Liver (tissue), 8 donors: ENCODE measurements at regions not wholly inside any gene's neighbourhood (a gene's known extent, or its start where the extent isn't known, plus 50 kb on each side); places are given as distances from the start of the nearest gene placed in this dataset.

Source experiments
- DNase-seq: peaks from one replicate; pipeline ENCODE4 v3.0.0-alpha.2; 2017; ENCODE audit warnings: low spot score
- H3K27ac ChIP-seq, 2 donors: one replicate each; pipeline ENCODE4 v1.7.0; 2013; ENCODE audit warnings: inconsistent platforms in 2 of 2, low read length in 2 of 2, control low read depth in 1 of 2, low read depth in 1 of 2, mild to moderate bottlenecking in 1 of 2
- H3K27me3 ChIP-seq, 4 donors: one replicate each; pipeline versions ENCODE4 v1.6.1 to v1.7.0; 2013; ENCODE audit warnings: low read length in 3 of 4, inconsistent platforms in 1 of 4, mild to moderate bottlenecking in 1 of 4, moderate library complexity in 1 of 4; ENCODE audit not compliant: control insufficient read depth in 4 of 4, insufficient read depth in 4 of 4
- H3K36me3 ChIP-seq, 4 donors: one replicate each; pipeline versions ENCODE4 v1.6.1 to v1.7.0; 2013; ENCODE audit warnings: low read length in 3 of 4, mild to moderate bottlenecking in 3 of 4, low read depth in 1 of 4, moderate library complexity in 1 of 4; ENCODE audit not compliant: control insufficient read depth in 4 of 4, insufficient read depth in 3 of 4
- H3K4me1 ChIP-seq, 4 donors: one replicate each; pipeline versions ENCODE4 v1.6.1 to v1.7.0; 2013; ENCODE audit warnings: low read length in 3 of 4, mild to moderate bottlenecking in 3 of 4, moderate library complexity in 1 of 4; ENCODE audit not compliant: control insufficient read depth in 4 of 4, insufficient read depth in 4 of 4
- H3K4me3 ChIP-seq, 3 donors: one replicate each; pipeline versions ENCODE4 v1.6.1 to v1.7.0; 2013; ENCODE audit warnings: low read length in 3 of 3, control low read depth in 1 of 3, low read depth in 1 of 3, mild to moderate bottlenecking in 1 of 3
- H3K9ac ChIP-seq, 2 donors: one replicate each; pipeline ENCODE4 v1.7.0; 2013; ENCODE audit warnings: low read length in 2 of 2, mild to moderate bottlenecking in 2 of 2, moderate library complexity in 2 of 2, control low read depth in 1 of 2, low read depth in 1 of 2
- H3K9me3 ChIP-seq, 4 donors: one replicate each; pipeline versions ENCODE4 v1.6.1 to v1.7.0; 2013; ENCODE audit warnings: low read length in 3 of 4; ENCODE audit not compliant: control insufficient read depth in 4 of 4
- ATF3 ChIP-seq: IDR thresholded peaks from 2 replicates; pipeline ENCODE4 v1.6.1; 2016; ENCODE audit warnings: antibody characterized with exemption
- CTCF ChIP-seq: fragments of 150-350 bp; IDR thresholded peaks from 2 replicates; pipeline ENCODE4 v1.5.1; 2017; ENCODE audit warnings: improper control_type of control experiment, low read depth, low read length; ENCODE audit not compliant: missing input control
- EGR1 ChIP-seq, 2 donors: IDR thresholded peaks; 2 replicates each; pipeline ENCODE4 v1.6.1; 2016 to 2018; ENCODE audit warnings: antibody characterized with exemption in 2 of 2, low read depth in 2 of 2
- FOXA1 ChIP-seq: IDR thresholded peaks from 2 replicates; pipeline ENCODE4 v1.6.1; 2016; ENCODE audit warnings: antibody characterized with exemption
- FOXA2 ChIP-seq: IDR thresholded peaks from 2 replicates; pipeline ENCODE4 v1.6.1; 2016; ENCODE audit warnings: antibody characterized with exemption
- GABPA ChIP-seq, 2 donors: IDR thresholded peaks in 1 of 2; conservative IDR thresholded peaks in 1 of 2; 2 replicates each; pipeline ENCODE4 v1.6.1; 2016; ENCODE audit warnings: antibody characterized with exemption in 2 of 2, mild to moderate bottlenecking in 1 of 2, moderate library complexity in 1 of 2
- HNF4A ChIP-seq, 2 donors: conservative IDR thresholded peaks; 2 replicates each; pipeline ENCODE4 v1.6.1; 2016; ENCODE audit warnings: antibody characterized with exemption in 2 of 2, mild to moderate bottlenecking in 2 of 2
- HNF4G ChIP-seq: IDR thresholded peaks from 2 replicates; pipeline ENCODE4 v1.6.1; 2016; ENCODE audit warnings: antibody characterized with exemption
- JUND ChIP-seq, 2 donors: IDR thresholded peaks; 2 replicates each; pipeline ENCODE4 v1.6.1; 2016; ENCODE audit warnings: antibody characterized with exemption in 2 of 2
- NR2F2 ChIP-seq: IDR thresholded peaks from 2 replicates; pipeline ENCODE4 v1.6.1; 2016; ENCODE audit warnings: antibody characterized with exemption
- RAD21 ChIP-seq, 2 donors: IDR thresholded peaks; 2 replicates each; pipeline ENCODE4 v1.6.1; 2016; ENCODE audit warnings: antibody characterized with exemption in 2 of 2, mild to moderate bottlenecking in 2 of 2
- REST ChIP-seq: IDR thresholded peaks from 2 replicates; pipeline ENCODE4 v1.6.1; 2016; ENCODE audit warnings: antibody characterized with exemption, mild to moderate bottlenecking
- RXRA ChIP-seq, 2 donors: IDR thresholded peaks; 2 replicates each; pipeline ENCODE4 v1.6.1; 2017 to 2018; ENCODE audit warnings: antibody characterized with exemption in 2 of 2, mild to moderate bottlenecking in 1 of 2
- SP1 ChIP-seq: IDR thresholded peaks from 2 replicates; pipeline ENCODE4 v1.6.1; 2018; ENCODE audit warnings: antibody characterized with exemption, mild to moderate bottlenecking
- TAF1 ChIP-seq: conservative IDR thresholded peaks from 2 replicates; pipeline ENCODE4 v1.6.1; 2016; ENCODE audit warnings: antibody characterized with exemption, mild to moderate bottlenecking
- WGBS: extraction: QIAGEN DNeasy Blood & Tissue Kit; methylation state at CpG from one replicate; pipeline ENCODE4 v1.1.7; 2013; 5-methylcytosine and 5-hydroxymethylcytosine counted together
- TF ChIP-seq, protein P1 (sequence below): IDR thresholded peaks from 2 replicates; pipeline ENCODE4 v1.6.1; 2016; ENCODE audit warnings: antibody characterized with exemption
- TF ChIP-seq, protein P2 (sequence below): IDR thresholded peaks from 2 replicates; pipeline ENCODE4 v1.6.1; 2016; ENCODE audit warnings: antibody characterized with exemption
- donor health status: healthy.
- donor health status: healthy.
- donor health status: healthy.
- donor health status: healthy.
- donor health status: healthy.

- no peaks in the 10 kb centered on the region for H3K9me3 ChIP-seq
- 64% methylated on average over 5 of the region's 5 CpGs for WGBS
- no peak overlapping the region for H3K9ac ChIP-seq
- TF ChIP-seq CTCF (no peak), EGR1 (IDR thresholded peaks at IDR 0.05; ENCODE audit: low read depth in 2 of 2) (no peak), FOXA1 (no peak), RAD21 (IDR thresholded peaks at IDR 0.05) (no peak), ATF3 (no peak), REST (no peak), HNF4G (no peak), TAF1 (no peak), RXRA (IDR thresholded peaks at IDR 0.05) (no peak), NR2F2 (no peak)
- TF ChIP-seq, protein P1, sequence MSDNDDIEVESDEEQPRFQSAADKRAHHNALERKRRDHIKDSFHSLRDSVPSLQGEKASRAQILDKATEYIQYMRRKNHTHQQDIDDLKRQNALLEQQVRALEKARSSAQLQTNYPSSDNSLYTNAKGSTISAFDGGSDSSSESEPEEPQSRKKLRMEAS, result no peak
- no peak overlapping the region for H3K27ac ChIP-seq
- H3K4me3 ChIP-seq, result no peak overlapping the region
- H3K4me1 ChIP-seq, result no peaks in the 10 kb centered on the region
- H3K36me3 ChIP-seq, result no peaks in the 10 kb centered on the region
- DNase-seq, result no peak
- no peaks in the 10 kb centered on the region for H3K27me3 ChIP-seq
Observed at GRCh38 chr1:90318431-90318830, 323.5 kb downstream of the ZNF326 start.

GRCh38 chr1:90317628-90318027 lies 322.7 kb downstream of the ZNF326 start:
- DNase-seq, result no peak
- no peaks in the 10 kb centered on the region for H3K4me1 ChIP-seq
- H3K4me3 ChIP-seq, result no peak overlapping the region
- no peaks in the 10 kb centered on the region for H3K36me3 ChIP-seq
- H3K27ac ChIP-seq, result no peak overlapping the region
- no peaks in the 10 kb centered on the region for H3K9me3 ChIP-seq
- WGBS, result 83% methylated on average over 4 of the region's 4 CpGs
- no peak overlapping the region for H3K9ac ChIP-seq
- H3K27me3 ChIP-seq, result no peaks in the 10 kb centered on the region
- TF ChIP-seq, protein P1, result no peak
- TF ChIP-seq RAD21 (IDR thresholded peaks at IDR 0.05) (no peak), HNF4A (conservative IDR thresholded peaks at IDR 0.05) (no peak), CTCF (no peak), EGR1 (IDR thresholded peaks at IDR 0.05; ENCODE audit: low read depth in 2 of 2) (no peak), RXRA (IDR thresholded peaks at IDR 0.05) (no peak), HNF4G (no peak), FOXA2 (no peak), JUND (IDR thresholded peaks at IDR 0.05) (no peak), ATF3 (no peak), TAF1 (no peak), GABPA (IDR thresholded peaks at IDR 0.05 in 1 of 2, conservative IDR thresholded peaks at IDR 0.05 in 1 of 2) (no peak), SP1 (no peak), REST (no peak)
- TF ChIP-seq, protein P2, sequence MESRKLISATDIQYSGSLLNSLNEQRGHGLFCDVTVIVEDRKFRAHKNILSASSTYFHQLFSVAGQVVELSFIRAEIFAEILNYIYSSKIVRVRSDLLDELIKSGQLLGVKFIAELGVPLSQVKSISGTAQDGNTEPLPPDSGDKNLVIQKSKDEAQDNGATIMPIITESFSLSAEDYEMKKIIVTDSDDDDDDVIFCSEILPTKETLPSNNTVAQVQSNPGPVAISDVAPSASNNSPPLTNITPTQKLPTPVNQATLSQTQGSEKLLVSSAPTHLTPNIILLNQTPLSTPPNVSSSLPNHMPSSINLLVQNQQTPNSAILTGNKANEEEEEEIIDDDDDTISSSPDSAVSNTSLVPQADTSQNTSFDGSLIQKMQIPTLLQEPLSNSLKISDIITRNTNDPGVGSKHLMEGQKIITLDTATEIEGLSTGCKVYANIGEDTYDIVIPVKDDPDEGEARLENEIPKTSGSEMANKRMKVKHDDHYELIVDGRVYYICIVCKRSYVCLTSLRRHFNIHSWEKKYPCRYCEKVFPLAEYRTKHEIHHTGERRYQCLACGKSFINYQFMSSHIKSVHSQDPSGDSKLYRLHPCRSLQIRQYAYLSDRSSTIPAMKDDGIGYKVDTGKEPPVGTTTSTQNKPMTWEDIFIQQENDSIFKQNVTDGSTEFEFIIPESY, result no peak
